ENCODE measurements at regions not wholly inside any gene's neighbourhood (a gene's known extent, or its start where the extent isn't known, plus 50 kb on each side); places are given as distances from the start of the nearest gene placed in this dataset.

DNA sequence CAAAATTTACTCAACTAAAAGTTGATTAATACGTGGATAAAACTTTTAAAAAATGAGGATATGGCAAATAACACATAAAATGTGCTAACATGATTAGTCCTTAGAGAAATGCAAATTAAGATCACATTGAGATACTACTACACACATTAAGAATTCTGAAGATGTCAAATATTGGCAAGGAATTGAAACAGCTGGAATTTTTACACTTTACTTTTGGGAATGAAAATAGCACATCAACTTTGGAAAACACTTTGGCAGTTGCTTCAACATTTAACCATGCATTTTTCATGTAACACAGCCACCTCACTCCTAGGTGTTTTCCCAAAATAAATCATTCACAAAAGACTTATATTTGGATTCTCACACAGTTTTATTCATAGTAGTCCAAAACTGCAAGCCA lies 687.9 kb upstream of the SETBP1 start:
- H3K36me3 ChIP-seq: no peaks in the 10 kb centered on the region
- H3K27ac ChIP-seq: no peak overlapping the region
- DNase-seq (ENCODE audit: low spot score): no peak
- H3K9me3 ChIP-seq: no peaks in the 10 kb centered on the region
- no peaks in the 10 kb centered on the region for H3K27me3 ChIP-seq
- no peak for TF ChIP-seq CTCF (IDR thresholded peaks at IDR 0.05)
- no peak overlapping the region for H3K4me3 ChIP-seq
- no peaks in the 10 kb centered on the region for H3K4me1 ChIP-seq

DNA sequence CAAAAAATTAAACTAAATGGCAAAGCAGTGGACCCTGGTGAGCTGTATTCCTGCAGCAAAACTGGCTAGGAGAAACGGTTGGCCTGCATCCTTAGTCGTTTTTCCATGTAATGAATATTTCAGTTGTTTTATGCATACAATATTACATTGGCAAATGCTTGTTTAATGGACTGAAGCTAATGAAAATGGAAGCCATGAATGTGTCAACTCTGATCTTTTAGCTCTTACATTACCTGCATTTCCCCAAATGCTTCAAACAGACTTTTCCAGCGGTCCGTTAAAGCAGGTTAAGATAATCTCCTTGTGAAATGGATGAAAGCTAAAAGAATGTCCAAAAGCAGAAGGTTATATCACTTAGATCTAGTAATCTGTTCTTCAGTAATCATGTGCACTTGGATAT lies 686.3 kb upstream of the SETBP1 start:
- H3K4me3 ChIP-seq: no peak overlapping the region
- no peaks in the 10 kb centered on the region for H3K9me3 ChIP-seq
- no peaks in the 10 kb centered on the region for H3K4me1 ChIP-seq
- H3K27ac ChIP-seq: no peak overlapping the region
- no peaks in the 10 kb centered on the region for H3K27me3 ChIP-seq
- DNase-seq (ENCODE audit: low spot score): no peak
- no peaks in the 10 kb centered on the region for H3K36me3 ChIP-seq
- no peak for TF ChIP-seq CTCF (IDR thresholded peaks at IDR 0.05)

DNA sequence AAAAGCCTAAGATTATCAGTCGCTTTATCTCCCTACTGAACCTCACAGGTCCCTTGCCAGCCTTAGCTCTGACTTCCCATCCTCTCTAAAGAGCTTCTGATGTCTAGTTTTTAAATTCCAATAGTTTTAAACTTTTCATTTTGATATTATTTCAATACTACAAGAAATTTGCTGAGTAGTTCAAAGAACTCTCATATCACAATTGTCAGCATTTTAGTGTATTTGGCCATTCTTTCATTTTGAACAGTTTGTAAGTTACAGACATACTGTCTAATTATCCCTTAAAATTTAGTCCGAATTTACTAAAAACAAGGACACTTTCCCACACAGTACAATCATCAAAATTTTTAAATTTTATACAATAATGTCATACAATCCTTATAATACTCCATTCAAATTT lies 666.8 kb upstream of the SETBP1 start:
- Histone ChIP-seq H3K4me1 (no peaks in the 10 kb centered on the region), H3K27ac (no peak overlapping the region), H3K27me3 (no peaks in the 10 kb centered on the region), H3K9me3 (no peaks in the 10 kb centered on the region), H3K36me3 (no peaks in the 10 kb centered on the region), H3K4me3 (no peak overlapping the region)
- TF ChIP-seq CTCF (IDR thresholded peaks at IDR 0.05): no peak
- no peak for DNase-seq (ENCODE audit: low spot score)

DNA sequence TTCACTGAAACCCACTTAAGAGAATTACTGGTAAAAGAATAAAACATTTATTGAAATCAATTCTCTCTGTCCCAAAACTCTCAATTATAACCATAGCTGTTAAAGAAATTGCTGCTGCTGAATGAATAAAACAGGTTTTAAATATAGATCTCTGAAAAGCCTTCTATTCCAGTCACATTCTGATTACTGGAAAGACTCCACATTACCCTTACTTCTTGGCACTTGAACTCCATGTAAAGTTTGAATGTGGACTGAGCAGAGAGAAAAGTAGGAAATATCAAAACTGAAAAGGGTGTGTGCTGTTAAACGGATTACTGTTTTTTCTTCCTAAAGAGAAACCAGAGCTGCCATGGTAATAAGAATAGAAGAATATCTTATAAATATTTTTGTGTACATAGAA lies 655.3 kb upstream of the SETBP1 start:
- Histone ChIP-seq H3K36me3 (no peaks in the 10 kb centered on the region), H3K4me3 (no peak overlapping the region), H3K27ac (no peak overlapping the region), H3K4me1 (no peaks in the 10 kb centered on the region), H3K27me3 (no peaks in the 10 kb centered on the region), H3K9me3 (no peaks in the 10 kb centered on the region)
- TF ChIP-seq CTCF (IDR thresholded peaks at IDR 0.05): no peak
- DNase-seq (ENCODE audit: low spot score): no peak

GRCh38 chr18:44028109-44028508 lies 652.6 kb upstream of the SETBP1 start:
- Histone ChIP-seq H3K27me3 (no peaks in the 10 kb centered on the region), H3K27ac (no peak overlapping the region), H3K36me3 (no peaks in the 10 kb centered on the region), H3K4me1 (no peaks in the 10 kb centered on the region), H3K9me3 (no peaks in the 10 kb centered on the region), H3K4me3 (no peak overlapping the region)
- no peak for TF ChIP-seq CTCF (IDR thresholded peaks at IDR 0.05)
- DNase-seq (ENCODE audit: low spot score): no peak

DNA sequence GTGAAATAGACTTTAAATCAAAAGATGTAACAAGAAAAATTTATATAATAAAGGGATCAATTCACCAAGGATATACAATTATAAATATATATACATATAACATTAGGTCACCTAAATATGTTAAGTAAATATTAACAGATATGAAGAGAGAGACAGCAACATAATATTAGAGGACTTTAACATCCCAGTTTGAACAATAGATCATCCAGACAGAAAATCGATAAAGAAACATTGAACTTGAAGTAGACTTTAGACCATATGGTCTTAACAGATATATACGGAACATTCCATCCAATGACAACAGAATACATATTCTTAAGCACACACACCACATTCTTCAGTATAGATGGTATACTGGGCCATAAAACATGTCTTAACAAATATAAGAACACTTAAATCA lies 649.6 kb upstream of the SETBP1 start:
- no peaks in the 10 kb centered on the region for H3K9me3 ChIP-seq
- DNase-seq (ENCODE audit: low spot score): no peak
- H3K36me3 ChIP-seq: no peaks in the 10 kb centered on the region
- no peaks in the 10 kb centered on the region for H3K4me1 ChIP-seq
- H3K27ac ChIP-seq: no peak overlapping the region
- H3K4me3 ChIP-seq: no peak overlapping the region
- H3K27me3 ChIP-seq: no peaks in the 10 kb centered on the region
- TF ChIP-seq CTCF (IDR thresholded peaks at IDR 0.05): no peak

All from right atrium auricular region (tissue), 2 donors.